CD4-positive, alpha-beta T cell (primary cell): ENCODE measurements at regions not wholly inside any gene's neighbourhood (a gene's known extent, or its start where the extent isn't known, plus 50 kb on each side); places are given as distances from the start of the nearest gene placed in this dataset.
"Not testable (repeated sequence)": the region's sequence is repeated elsewhere in the genome, so short reads cannot be mapped to it uniquely, and the experiment has no call there.

Experiments
- ATAC-seq: fragments of 200-7000 bp; cut with Tn5 transposase; one replicate; pipeline ENCODE4 v1.10.0; 2022; ENCODE audit warnings: mild to moderate bottlenecking; ENCODE audit not compliant: poor library complexity
- CTCF ChIA-PET: fragments of 350-600 bp; sonication (Branson Sonifier 250); formaldehyde crosslinking; loops from one replicate; lab custom pipeline; 2021; ENCODE audit warnings: antibody characterized with exemption, inconsistent platforms; lab: Charles Lee
- POLR2A ChIA-PET: fragments of 350-600 bp; sonication (Branson Sonifier 250); formaldehyde crosslinking; loops from one replicate; lab custom pipeline; 2021; ENCODE audit warnings: antibody characterized with exemption, inconsistent platforms; lab: Charles Lee
- DNase-seq, 14 experiments: peaks; one replicate each; pipeline ENCODE4 v3.0.0-alpha.2; 2013 to 2020; ENCODE audit warnings: mixed read lengths in 2 of 14
- H3K27ac ChIP-seq, 2 donors: one replicate each; pipeline versions ENCODE4 v1.5.1 to v1.7.0; 2013; ENCODE audit warnings: low read length in 2 of 2, low read depth in 1 of 2, mild to moderate bottlenecking in 1 of 2
- H3K27me3 ChIP-seq, 2 experiments: 1 replicate in 1 of 2; 2 replicates in 1 of 2; pipeline versions ENCODE4 v1.6.1 to v1.7.0; 2013; ENCODE audit warnings: low read length in 2 of 2, control low read depth in 1 of 2, mild to moderate bottlenecking in 1 of 2, moderate library complexity in 1 of 2; ENCODE audit not compliant: insufficient read depth in 2 of 2, control insufficient read depth in 1 of 2
- H3K36me3 ChIP-seq: one replicate; pipeline ENCODE4 v1.6.1; 2013; ENCODE audit warnings: low read length, control low read depth; ENCODE audit not compliant: insufficient read depth
- H3K4me1 ChIP-seq: one replicate; pipeline ENCODE4 v1.6.1; 2013; ENCODE audit warnings: low read length, control low read depth; ENCODE audit not compliant: insufficient read depth
- H3K4me3 ChIP-seq: one replicate; pipeline ENCODE4 v1.5.1; 2013; ENCODE audit warnings: mild to moderate bottlenecking, low read length, moderate library complexity
- H3K9me3 ChIP-seq, 2 experiments: 1 replicate in 1 of 2; 2 replicates in 1 of 2; pipeline versions ENCODE4 v1.6.1 to v1.7.0; 2013; ENCODE audit warnings: low read length in 2 of 2, mild to moderate bottlenecking in 2 of 2, control low read depth in 1 of 2, moderate library complexity in 1 of 2; ENCODE audit not compliant: control insufficient read depth in 1 of 2, insufficient read depth in 1 of 2
- H3K27ac Mint-ChIP-seq: one replicate; pipeline ENCODE4 v1.8.0; 2020; ENCODE audit warnings: mixed read lengths
- H3K27me3 Mint-ChIP-seq: one replicate; pipeline ENCODE4 v1.8.0; 2021; ENCODE audit warnings: mixed read lengths
- H3K36me3 Mint-ChIP-seq: one replicate; pipeline ENCODE4 v1.8.0; 2021; ENCODE audit warnings: low read depth, mixed read lengths
- H3K4me1 Mint-ChIP-seq: one replicate; pipeline ENCODE4 v1.8.0; 2021; ENCODE audit warnings: low read depth, mixed read lengths
- H3K4me3 Mint-ChIP-seq: one replicate; pipeline ENCODE4 v1.8.0; 2020; ENCODE audit warnings: mild to moderate bottlenecking, mixed read lengths
- H3K9me3 Mint-ChIP-seq: one replicate; pipeline ENCODE4 v1.8.0; 2020; ENCODE audit warnings: mixed read lengths
- intact Hi-C, 2 experiments: fragments of 100-400 bp; cut with DNase I in 1 of 2; cut with micrococcal nuclease in 1 of 2; formaldehyde crosslinking; loops; one replicate each; pipeline versions ENCODE4 v1.15.1 to v1.9.0; 2023 to 2025; cut with DNase I, micrococcal nuclease
- TF ChIP-seq, protein P1 (sequence below): fragments of 200-600 bp; IDR thresholded peaks from one replicate; pipeline ENCODE4 v1.8.0; 2022; ENCODE audit warnings: antibody characterized with exemption, mild to moderate bottlenecking

DNA sequence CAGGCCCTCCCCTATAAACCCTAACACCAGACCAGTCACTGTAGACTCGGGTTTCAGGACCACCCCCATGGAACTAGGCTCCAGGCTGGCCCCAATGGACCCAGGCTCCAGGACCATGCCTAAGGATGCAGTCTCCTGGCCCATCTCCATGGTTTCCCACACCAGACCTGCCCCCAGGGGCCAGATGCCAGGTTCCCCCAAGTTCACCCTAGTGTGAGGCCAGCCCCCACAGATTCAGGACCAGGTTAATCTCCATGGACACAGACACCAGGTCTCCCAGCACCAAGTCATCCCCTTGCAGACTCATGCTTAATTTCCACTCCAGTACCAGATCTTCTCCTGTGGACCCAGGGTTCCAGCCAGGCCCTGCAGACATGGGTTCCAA is 103.8 kb upstream of the LANCL2 start:
- Mint-ChIP-seq H3K9me3 (no peaks in the 10 kb centered on the region), H3K4me1 (no peaks in the 10 kb centered on the region), H3K27me3 (peaks cover 24% of the 10 kb centered on the region), H3K4me3 (no peak overlapping the region), H3K27ac (no peak overlapping the region), H3K36me3 (no peaks in the 10 kb centered on the region)
- peaks cover 4 to 8% of the 10 kb centered on the region in 2 experiments for H3K27me3 ChIP-seq
- no peak for ATAC-seq
- no peaks in the 10 kb centered on the region for H3K36me3 ChIP-seq
- TF ChIP-seq, protein P1, sequence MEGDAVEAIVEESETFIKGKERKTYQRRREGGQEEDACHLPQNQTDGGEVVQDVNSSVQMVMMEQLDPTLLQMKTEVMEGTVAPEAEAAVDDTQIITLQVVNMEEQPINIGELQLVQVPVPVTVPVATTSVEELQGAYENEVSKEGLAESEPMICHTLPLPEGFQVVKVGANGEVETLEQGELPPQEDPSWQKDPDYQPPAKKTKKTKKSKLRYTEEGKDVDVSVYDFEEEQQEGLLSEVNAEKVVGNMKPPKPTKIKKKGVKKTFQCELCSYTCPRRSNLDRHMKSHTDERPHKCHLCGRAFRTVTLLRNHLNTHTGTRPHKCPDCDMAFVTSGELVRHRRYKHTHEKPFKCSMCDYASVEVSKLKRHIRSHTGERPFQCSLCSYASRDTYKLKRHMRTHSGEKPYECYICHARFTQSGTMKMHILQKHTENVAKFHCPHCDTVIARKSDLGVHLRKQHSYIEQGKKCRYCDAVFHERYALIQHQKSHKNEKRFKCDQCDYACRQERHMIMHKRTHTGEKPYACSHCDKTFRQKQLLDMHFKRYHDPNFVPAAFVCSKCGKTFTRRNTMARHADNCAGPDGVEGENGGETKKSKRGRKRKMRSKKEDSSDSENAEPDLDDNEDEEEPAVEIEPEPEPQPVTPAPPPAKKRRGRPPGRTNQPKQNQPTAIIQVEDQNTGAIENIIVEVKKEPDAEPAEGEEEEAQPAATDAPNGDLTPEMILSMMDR = no peak
- no peaks in the 10 kb centered on the region for H3K4me1 ChIP-seq
- DNase-seq = no peak
- ChIA-PET POLR2A (no interaction called here), CTCF (no interaction called here)
- intact Hi-C loops = no loop called here
- no peak overlapping the region for H3K27ac ChIP-seq
- H3K9me3 ChIP-seq = no peaks in the 10 kb centered on the region
- no peak overlapping the region for H3K4me3 ChIP-seq

DNA sequence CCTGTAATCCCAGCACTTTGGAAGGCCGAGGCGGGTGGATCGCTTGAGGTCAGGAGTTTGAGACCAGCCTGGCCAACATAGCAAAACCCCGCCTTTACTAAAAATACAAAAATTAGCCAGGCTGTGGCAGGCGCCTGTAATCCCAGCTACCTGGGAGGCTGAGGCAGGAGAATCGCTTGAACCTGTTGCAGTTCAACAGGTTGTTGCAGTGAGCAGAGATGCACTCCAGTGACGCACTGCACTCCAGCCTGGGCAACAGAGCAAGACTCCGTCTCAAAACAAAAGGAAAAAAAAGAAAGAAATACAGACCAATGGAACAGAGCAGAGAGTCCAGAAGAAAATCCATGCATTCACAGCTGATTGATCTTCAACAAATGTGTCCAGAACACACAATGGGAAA is 99.8 kb upstream of the LANCL2 start:
- H3K4me1 Mint-ChIP-seq, H3K4me3 ChIP-seq, intact Hi-C loops, H3K4me3 Mint-ChIP-seq, DNase-seq, H3K36me3 Mint-ChIP-seq, H3K4me1 ChIP-seq, H3K27ac Mint-ChIP-seq, H3K36me3 ChIP-seq, H3K27me3 ChIP-seq, ATAC-seq, H3K9me3 Mint-ChIP-seq, H3K9me3 ChIP-seq, POLR2A ChIA-PET, H3K27ac ChIP-seq: not testable (repeated sequence)
- CTCF ChIA-PET = interaction anchor here (1.1 kb wide), 1 partner anchor 10 kb away, joined by 6 read pairs; no protein-coding TSS in a partner anchor
- peaks cover 13% of the 10 kb centered on the region for H3K27me3 Mint-ChIP-seq

DNA sequence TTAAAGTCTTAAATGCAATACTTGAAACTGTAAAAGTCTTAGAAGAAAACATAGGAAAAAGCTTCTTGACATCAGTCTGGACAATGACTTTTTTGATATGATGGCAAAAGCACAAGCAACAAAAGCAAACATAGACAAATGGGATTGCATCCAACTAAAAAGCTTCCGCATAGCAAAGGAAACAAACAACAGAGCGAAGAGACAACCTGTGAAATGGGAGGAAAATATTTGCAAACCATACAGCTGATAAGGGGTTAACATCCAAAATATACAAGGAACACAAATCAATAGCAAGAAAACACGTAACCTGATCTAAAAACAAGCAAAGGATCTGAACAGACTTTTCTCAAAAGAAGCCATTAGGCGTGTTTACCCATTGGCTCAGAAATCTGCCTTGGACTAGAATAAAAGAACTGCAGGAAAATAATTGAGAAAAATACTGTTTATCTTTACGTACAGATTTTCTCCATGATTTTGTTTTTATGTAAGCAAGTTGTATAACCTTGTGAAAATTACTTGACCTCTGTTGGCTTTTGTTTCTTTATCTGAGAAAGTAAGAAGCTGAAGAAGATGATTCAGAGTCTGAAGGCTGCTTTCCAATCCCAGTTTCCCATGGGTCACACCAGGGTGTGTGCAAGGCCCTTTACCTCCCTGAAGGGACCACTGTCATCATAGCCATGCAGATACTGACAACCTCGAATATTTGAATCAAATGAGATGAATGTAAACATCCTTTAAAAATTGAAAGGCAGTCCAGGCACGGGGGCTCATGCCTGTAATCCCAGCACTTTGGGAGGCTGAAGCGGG is 99.1 kb upstream of the LANCL2 start:
- CTCF ChIA-PET = no interaction called here
- Histone ChIP-seq H3K27ac (no peak overlapping the region), H3K4me3 (no peak overlapping the region), H3K36me3 (no peaks in the 10 kb centered on the region), H3K27me3 (peaks cover 0 to 3% of the 10 kb centered on the region in 2 experiments), H3K4me1 (no peaks in the 10 kb centered on the region), H3K9me3 (no peaks in the 10 kb centered on the region)
- no peak for DNase-seq
- H3K4me3 Mint-ChIP-seq = no peak overlapping the region
- TF ChIP-seq, protein P1 = no peak
- no peaks in the 10 kb centered on the region for H3K36me3 Mint-ChIP-seq
- H3K27ac Mint-ChIP-seq = no peak overlapping the region
- ATAC-seq = no peak
- no peaks in the 10 kb centered on the region for H3K4me1 Mint-ChIP-seq
- H3K9me3 Mint-ChIP-seq = no peaks in the 10 kb centered on the region
- intact Hi-C loops = no loop called here
- peaks cover 13% of the 10 kb centered on the region for H3K27me3 Mint-ChIP-seq
- POLR2A ChIA-PET = no interaction called here
